ENCODE measurements at regions not wholly inside any gene's neighbourhood (a gene's known extent, or its start where the extent isn't known, plus 50 kb on each side); places are given as distances from the start of the nearest gene placed in this dataset.

- DNase-seq (ENCODE audit: low read depth in 1 of 2, low spot score in 1 of 2), result no peak
Observed at GRCh38 chr10:4093438-4093837, 308.4 kb upstream of the KLF6 start.

GRCh38 chr10:4088354-4089066 lies 303.5 kb upstream of the KLF6 start:
- DNase-seq (ENCODE audit: low read depth in 1 of 2, low spot score in 1 of 2), result no peak

DNA sequence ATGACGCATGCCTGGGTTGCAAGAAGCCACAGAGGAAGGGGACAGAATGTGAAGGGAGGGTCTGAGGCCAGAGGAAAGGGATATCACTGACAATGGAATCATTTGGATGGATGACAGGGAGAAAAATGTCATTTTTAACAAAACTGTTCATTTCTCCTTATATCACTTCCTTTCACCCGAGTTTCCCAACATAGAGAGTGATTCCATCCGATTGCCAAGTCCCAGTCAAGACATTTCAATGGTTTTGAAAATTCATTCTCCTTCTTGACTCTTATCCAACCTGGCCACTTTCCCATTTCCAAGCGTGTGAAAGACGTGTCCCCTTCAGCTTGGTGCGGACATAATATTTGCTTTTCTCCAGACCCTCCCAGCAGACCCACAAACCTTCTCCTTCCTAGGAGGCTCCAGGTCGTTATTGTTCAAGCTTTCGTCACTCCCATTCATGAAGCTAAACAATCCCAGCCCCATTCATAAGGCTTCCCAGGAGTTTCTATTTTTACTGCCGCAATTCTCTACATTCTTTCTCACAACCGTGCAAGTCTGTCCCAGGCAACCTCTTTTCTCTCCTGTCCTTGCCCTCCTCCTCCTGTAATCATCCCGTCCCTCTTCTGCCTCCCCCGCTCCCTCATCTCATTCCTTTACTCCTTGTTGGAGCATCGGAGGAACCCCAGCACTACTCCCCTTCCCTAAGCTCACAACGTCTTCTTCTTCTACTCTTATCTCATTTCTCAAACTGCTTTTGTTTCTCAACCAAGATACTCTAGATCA lies 301.3 kb upstream of the KLF6 start:
- DNase-seq (ENCODE audit: low read depth in 1 of 2, low spot score in 1 of 2), result no peak

- DNase-seq (ENCODE audit: low read depth in 1 of 2, low spot score in 1 of 2), result no peak
Observed at GRCh38 chr10:4083509-4084003, 298.5 kb upstream of the KLF6 start.

GRCh38 chr10:4082861-4083260 lies 297.9 kb upstream of the KLF6 start:
- no peak for DNase-seq (ENCODE audit: low read depth in 1 of 2, low spot score in 1 of 2)

DNA sequence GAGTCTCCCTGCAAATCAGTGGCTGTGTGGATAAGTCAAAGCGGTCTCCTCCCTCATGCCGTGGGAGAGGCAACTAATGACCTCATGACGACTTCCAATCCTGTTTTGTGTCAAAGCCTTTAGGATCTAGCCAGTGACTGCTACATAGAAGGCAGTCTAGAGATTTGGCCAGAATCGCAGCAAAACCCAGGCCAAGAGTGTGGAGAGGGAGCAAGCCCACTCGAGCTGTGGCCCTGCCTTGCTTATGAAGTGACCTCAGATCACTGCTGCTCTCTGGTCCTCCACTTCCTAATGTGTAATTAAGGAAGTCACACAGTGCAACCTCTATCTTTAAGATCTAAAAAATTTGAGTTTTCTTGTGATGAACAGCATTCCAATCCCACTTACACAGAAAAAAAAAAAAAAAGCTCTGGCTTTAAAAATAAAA lies 296.7 kb upstream of the KLF6 start:
- DNase-seq (ENCODE audit: low read depth in 1 of 2, low spot score in 1 of 2), result no peak

DNA sequence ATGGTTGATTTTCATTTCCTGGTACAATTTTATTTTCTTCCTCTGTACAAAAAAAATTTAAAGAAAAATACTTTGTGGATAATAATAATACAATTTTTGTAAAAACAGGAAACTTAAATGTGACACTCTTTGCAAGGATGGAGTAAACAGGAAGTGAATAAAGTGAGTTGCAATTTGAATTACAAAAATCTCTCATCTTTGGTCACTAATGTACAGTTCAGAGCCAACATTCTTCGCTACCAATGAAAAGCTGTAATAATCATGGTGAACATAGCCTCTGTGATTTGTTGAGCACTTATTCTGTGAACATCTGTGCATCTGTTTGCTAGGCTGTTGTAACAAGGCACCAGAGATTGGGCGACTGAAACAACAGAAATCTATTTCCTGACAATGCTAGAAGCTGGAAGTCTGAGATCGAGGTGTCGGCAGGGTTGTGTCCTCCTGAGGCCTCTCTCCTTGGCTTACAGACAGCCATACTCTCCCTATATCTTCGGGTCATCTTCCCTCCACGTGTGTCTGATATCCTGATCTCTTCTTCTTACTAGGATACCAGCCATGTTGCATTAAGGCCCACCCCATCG lies 295.3 kb upstream of the KLF6 start:
- DNase-seq (ENCODE audit: low read depth in 1 of 2, low spot score in 1 of 2), result no peak

- no peak for DNase-seq (ENCODE audit: low read depth in 1 of 2, low spot score in 1 of 2)
Observed at GRCh38 chr10:4079803-4080202, 294.8 kb upstream of the KLF6 start.

DNA sequence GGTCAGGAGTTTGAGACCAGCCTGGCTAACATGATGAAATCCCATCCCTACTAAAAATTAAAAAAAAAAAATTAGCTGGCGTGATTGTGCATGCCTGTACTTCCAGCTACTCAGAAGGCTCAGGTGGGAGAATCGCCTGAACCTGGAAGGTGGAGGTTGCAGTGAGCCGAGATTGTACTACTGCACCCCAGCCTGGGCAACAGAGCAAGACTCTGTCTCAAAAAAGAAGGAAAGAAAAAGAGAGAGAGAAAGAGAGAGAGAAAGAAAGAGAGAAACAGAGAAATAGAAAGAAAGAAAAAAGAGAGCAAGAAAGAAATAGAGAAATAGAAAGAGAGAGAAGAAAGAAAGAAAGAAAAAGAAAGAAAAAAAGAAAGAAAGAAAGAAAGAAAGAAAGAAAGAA lies 292.8 kb upstream of the KLF6 start:
- no peak for DNase-seq (ENCODE audit: low read depth in 1 of 2, low spot score in 1 of 2)

- no peak for DNase-seq (ENCODE audit: low read depth in 1 of 2, low spot score in 1 of 2)
Observed at GRCh38 chr10:4076983-4077382, 292.0 kb upstream of the KLF6 start.

GRCh38 chr10:4075443-4075842 lies 290.4 kb upstream of the KLF6 start:
- DNase-seq (ENCODE audit: low read depth in 1 of 2, low spot score in 1 of 2), result no peak

DNA sequence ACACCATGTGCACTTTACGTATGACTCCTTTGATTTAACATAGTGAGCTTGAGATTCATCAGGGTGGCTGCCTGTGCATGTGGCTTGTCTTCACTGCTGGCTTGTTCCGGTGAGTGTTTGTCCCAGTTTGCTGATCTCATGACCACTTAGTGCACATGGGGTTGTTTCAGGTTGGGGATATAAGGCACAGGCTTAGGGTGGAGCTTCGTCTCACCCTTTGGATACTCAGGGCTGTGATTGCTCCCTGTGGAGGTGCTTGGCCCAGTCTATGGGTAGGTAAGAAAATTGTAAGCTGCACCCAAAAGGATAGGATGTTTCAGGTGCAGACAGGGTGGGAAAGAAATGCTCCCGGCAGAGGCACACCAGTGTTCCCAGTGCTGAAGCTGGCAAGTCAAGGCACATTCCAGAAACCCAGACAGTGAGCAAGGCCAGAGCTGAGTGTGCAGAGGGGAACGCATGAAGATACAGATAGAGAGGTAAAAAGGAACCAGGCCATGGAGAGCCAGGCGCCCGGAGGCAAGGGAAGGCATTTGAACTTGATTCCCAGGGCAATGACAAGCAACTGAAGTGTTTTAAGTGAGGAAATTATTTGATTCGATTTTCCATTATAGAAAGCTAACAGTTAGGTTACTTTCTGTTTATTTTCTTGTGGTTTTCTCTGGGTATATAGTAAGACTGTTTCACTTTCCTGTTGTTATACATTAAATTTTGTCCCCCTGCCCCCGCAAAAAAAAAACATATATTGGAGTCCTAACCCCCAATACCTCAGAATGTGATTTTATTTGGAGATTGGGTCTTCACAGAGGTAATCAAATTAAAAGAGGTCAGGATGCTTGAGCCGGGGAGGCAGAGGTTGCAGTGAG lies 289.8 kb upstream of the KLF6 start:
- DNase-seq (ENCODE audit: low read depth in 1 of 2, low spot score in 1 of 2), result no peak

GRCh38 chr10:4073912-4074311 lies 288.9 kb upstream of the KLF6 start:
- DNase-seq (ENCODE audit: low read depth in 1 of 2, low spot score in 1 of 2), result no peak

DNA sequence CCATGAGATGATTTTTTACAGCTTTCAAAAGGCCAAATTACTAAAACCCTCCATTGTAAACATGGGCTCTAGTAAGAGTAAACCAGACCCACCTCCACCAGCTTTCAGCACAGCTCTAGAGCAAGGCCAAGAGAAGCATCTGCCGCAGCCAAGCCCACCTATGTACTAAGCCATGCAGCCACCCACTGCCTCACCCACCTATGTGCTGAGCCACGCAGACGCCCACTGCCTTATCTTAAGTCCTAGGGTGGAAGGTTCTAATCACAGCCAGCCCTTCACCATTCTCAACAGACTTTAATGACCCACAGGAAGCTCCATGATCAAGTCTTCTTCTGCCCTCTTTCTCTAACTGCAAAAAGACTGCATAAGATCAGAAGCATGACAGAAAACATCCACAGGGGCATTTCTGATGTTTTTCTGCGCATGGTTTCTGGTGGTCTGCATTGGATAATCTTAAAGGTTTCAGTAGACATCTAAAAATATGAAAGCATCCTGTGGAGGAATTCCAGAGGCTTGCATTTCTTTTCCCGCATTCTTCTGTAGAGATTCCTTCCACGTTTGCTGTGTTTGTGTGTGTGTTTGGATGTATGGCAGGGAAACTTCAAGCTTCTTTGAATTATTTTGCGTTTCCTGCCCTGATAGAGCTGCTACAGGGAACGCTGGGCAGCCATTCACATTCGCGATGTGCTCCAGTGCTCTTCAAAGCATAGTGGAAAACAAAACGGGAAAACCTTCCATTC lies 286.1 kb upstream of the KLF6 start:
- no peak for DNase-seq (ENCODE audit: low read depth in 1 of 2, low spot score in 1 of 2)

DNA sequence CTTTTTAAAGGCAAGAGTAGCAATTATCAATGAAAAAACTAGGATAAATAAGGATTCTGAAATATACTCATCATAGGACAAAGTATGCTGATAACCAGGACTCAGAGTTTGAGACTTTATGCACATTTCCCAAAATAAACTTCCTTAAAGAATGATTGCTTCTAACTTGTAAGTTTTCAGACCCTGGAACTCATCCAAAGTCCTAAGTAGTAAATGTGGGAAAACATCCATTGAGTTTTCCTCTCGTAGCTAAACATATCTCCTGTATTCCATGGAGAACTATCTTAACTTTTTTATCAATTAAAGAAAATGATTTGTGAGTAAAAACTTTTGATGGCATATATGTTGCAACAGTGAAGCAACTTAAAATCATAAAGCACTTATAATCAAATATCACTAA lies 285.2 kb upstream of the KLF6 start:
- no peak for DNase-seq (ENCODE audit: low read depth in 1 of 2, low spot score in 1 of 2)

- DNase-seq (ENCODE audit: low read depth in 1 of 2, low spot score in 1 of 2), result no peak
Observed at GRCh38 chr10:4069491-4069890, 284.5 kb upstream of the KLF6 start.

GRCh38 chr10:4068629-4069028 lies 283.6 kb upstream of the KLF6 start:
- DNase-seq (ENCODE audit: low read depth in 1 of 2, low spot score in 1 of 2), result no peak

DNA sequence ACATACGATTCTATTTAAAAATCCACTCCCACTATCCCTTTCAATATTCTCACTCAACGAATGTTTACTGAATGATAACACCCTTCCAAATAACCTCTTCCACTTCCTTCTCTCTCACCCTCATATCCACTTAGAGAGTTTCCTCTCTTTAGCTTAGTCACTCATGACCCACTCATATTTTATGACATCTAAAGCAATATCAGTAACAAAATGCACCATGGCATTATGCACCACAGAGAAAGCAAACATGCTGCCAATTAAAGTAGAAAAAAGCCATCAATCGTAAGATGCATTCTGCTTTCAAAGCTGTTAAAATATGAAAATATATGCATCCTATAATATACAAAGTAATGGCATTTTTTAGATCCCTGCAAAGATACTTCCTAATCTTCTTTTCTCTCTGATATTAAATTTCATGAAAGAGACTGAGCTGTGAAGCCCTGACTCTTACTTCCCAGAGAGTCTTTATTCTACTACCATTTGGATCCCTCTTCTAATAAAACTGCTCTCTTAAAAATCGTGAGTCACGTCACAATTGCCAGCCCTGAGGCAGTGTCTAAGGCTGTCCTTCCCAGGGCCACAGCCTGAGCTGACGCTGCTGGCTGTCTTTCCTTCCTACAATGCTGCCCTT lies 283.0 kb upstream of the KLF6 start:
- DNase-seq (ENCODE audit: low read depth in 1 of 2, low spot score in 1 of 2), result no peak

DNA sequence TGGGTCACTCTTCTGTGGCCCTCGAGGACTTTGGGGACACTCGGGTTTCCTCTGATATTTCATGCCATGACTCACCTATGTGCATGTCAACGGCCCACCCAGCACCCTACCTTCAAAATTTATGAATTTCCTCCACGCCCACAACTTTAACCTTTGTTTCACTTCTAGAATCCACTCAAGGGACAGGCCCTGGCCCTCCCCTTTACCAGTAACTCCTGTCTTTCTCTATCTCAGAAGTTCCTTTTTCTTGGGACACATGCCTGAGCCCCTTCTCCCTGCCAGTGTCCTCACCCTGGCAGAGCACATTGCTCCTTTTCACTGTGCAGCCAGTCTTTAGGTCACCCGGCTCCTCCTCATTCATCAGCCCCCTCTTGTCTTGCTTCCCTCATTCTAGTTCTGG lies 282.5 kb upstream of the KLF6 start:
- no peak for DNase-seq (ENCODE audit: low read depth in 1 of 2, low spot score in 1 of 2)

All from activated T-helper 1 cell treated with anti-CD3 and anti-CD28 coated beads, Interleukin-2, amount 50 U/mL, for 16 hours (primary cell).